H1 (cell line): ENCODE measurements at regions not wholly inside any gene's neighbourhood (a gene's known extent, or its start where the extent isn't known, plus 50 kb on each side); places are given as distances from the start of the nearest gene placed in this dataset.

Experiments used
- HDAC6 ChIP-seq: IDR thresholded peaks from one replicate; pipeline ENCODE4 v1.7.1; 2012; ENCODE audit warnings: low read depth, mild to moderate bottlenecking, inconsistent platforms, low read length, moderate library complexity
- RNF2 ChIP-seq: fragments of 200-900, 300-1000 bp; sonication (generic); IDR thresholded peaks from 2 replicates; pipeline ENCODE4 v1.7.1; 2016; ENCODE audit warnings: borderline replicate concordance, low read depth, mild to moderate bottlenecking, antibody characterized with exemption, low read length; ENCODE audit not compliant: poor library complexity, severe bottlenecking; ENCODE audit errors: missing control alignments
- SIRT6 ChIP-seq: IDR thresholded peaks from one replicate; pipeline ENCODE4 v1.7.1; 2012; ENCODE audit warnings: low read length, inconsistent platforms

DNA sequence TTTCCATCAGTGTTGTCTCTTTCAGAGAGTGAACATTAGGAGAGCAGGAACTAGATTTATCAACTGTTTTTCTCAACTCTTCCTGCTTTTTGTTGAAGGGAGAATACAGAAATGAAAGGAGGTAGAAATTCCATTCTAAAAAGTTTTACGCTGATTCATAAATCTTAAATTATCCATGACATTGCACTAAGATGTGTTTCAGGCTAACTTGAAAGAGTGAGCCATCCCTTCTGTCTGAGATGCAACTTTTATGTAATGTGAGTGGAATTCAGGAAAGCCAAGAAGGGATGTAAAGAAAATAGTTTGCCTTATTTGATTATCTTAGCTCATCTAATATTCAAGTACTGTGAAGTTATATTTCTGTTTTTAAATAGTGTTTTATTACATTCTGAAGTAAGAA lies 349.5 kb upstream of the RGS6 start (continued):
- TF ChIP-seq RNF2 (no peak), HDAC6 (no peak), SIRT6 (no peak)
